GM12878 (cell line): ENCODE measurements at regions not wholly inside any gene's neighbourhood (a gene's known extent, or its start where the extent isn't known, plus 50 kb on each side); places are given as distances from the start of the nearest gene placed in this dataset.

Experiments
- ATAC-seq: fragments of 200-7000 bp; cut with Tn5 transposase; 3 replicates; pipeline ENCODE4 v1.9.1; 2020; ENCODE audit warnings: mild to moderate bottlenecking, moderate library complexity
- BruUV-seq: library from RNA; stranded (reverse); fragments of 400-500 nt; replicated peaks from 2 replicates; lab custom pipeline; 2021; lab: Mats Ljungman, UMichigan
- CTCF ChIA-PET: fragments of 300-600 bp; sonication (Branson Sonifier 250); formaldehyde crosslinking; extraction: SDS; loops from one replicate; lab custom pipeline; 2021; ENCODE audit warnings: inconsistent platforms; lab: Yijun Ruan, JAX
- POLR2A ChIA-PET: fragments of 350-600 bp; formaldehyde crosslinking; extraction: SDS; loops from one replicate; lab custom pipeline; 2021; ENCODE audit warnings: inconsistent platforms; lab: Charles Lee
- RAD21 ChIA-PET: fragments of 300-600 bp; sonication (Branson Sonifier 250); formaldehyde crosslinking; loops from one replicate; lab custom pipeline; 2023; ENCODE audit warnings: antibody characterized with exemption; ENCODE audit not compliant: unreplicated experiment; lab: Charles Lee
- SMC1A ChIA-PET: fragments of 300-600 bp; sonication (Branson Sonifier 250); formaldehyde crosslinking; loops from one replicate; lab custom pipeline; 2023; ENCODE audit not compliant: unreplicated experiment, uncharacterized antibody; lab: Charles Lee
- DNase-seq: peaks from one replicate; pipeline ENCODE4 v3.0.0-alpha.2; 2011; ENCODE audit warnings: low read depth, low spot score
- FAIRE-seq: peaks from 3 replicates; lab custom pipeline; 2011; peaks lifted over from hg19 to GRCh38; lab: Jason Lieb, UNC
- H2AFZ ChIP-seq: 2 replicates; pipeline ENCODE4 v1.6.0; 2011; ENCODE audit warnings: low read depth, low read length, control low read depth; ENCODE audit not compliant: control insufficient read depth
- H3K27ac ChIP-seq: 2 replicates; pipeline ENCODE4 v1.5.1; 2011; ENCODE audit warnings: control low read depth; ENCODE audit not compliant: control insufficient read depth, insufficient read depth
- H3K27me3 ChIP-seq, 2 experiments: replicated peaks in 1 of 2; 2 replicates each; pipeline versions ENCODE4 v1.6.0 to v1.6.1; 2011; ENCODE audit warnings: low read length in 1 of 2; ENCODE audit not compliant: control insufficient read depth in 2 of 2, insufficient read depth in 2 of 2
- H3K36me3 ChIP-seq, 2 experiments: 2 replicates each; pipeline ENCODE4 v1.5.1; 2011; ENCODE audit warnings: low read length in 1 of 2; ENCODE audit not compliant: control insufficient read depth in 2 of 2, insufficient read depth in 2 of 2
- H3K4me1 ChIP-seq: 2 replicates; pipeline ENCODE4 v1.6.1; 2011; ENCODE audit warnings: mild to moderate bottlenecking, low read length, moderate library complexity, mixed read lengths; ENCODE audit not compliant: control insufficient read depth, insufficient read depth
- H3K4me2 ChIP-seq: 2 replicates; pipeline ENCODE4 v1.6.0; 2011; ENCODE audit warnings: control low read depth; ENCODE audit not compliant: control insufficient read depth, insufficient read depth
- H3K4me3 ChIP-seq: fragments of 200-600 bp; sonication (generic); 2 replicates; pipeline ENCODE4 v1.5.1; 2016
- H3K79me2 ChIP-seq: 2 replicates; pipeline ENCODE4 v1.6.0; 2011; ENCODE audit warnings: low read length; ENCODE audit not compliant: control insufficient read depth, insufficient read depth
- H3K9ac ChIP-seq: 2 replicates; pipeline ENCODE4 v1.8.0; 2011; ENCODE audit warnings: low read length, control low read depth, mixed read lengths; ENCODE audit not compliant: control insufficient read depth, insufficient read depth
- H3K9me3 ChIP-seq: replicated peaks from 3 replicates; pipeline ENCODE4 v1.5.1; 2011; ENCODE audit warnings: mild to moderate bottlenecking, low read length; ENCODE audit not compliant: control insufficient read depth, insufficient read depth
- H4K20me1 ChIP-seq: 2 replicates; pipeline ENCODE4 v1.6.0; 2011; ENCODE audit not compliant: control insufficient read depth, insufficient read depth
- BCL11A ChIP-seq: IDR thresholded peaks from 2 replicates; pipeline ENCODE4 v1.6.1; 2011; ENCODE audit warnings: low read depth, low read length
- BCLAF1 ChIP-seq: fragments of 450-650 bp; IDR thresholded peaks from 2 replicates; pipeline ENCODE4 v1.6.1; 2017; ENCODE audit warnings: antibody characterized with exemption, mild to moderate bottlenecking, moderate library complexity
- CHD4 ChIP-seq: fragments of 200-600 bp; sonication (generic); IDR thresholded peaks from 2 replicates; pipeline ENCODE4 v1.6.1; 2016; ENCODE audit warnings: mild to moderate bottlenecking
- DPF2 ChIP-seq: fragments of 450-650 bp; IDR thresholded peaks from 2 replicates; pipeline ENCODE4 v1.6.1; 2017; ENCODE audit warnings: mild to moderate bottlenecking
- IKZF1 ChIP-seq: fragments of 450-650 bp; conservative IDR thresholded peaks from 2 replicates; pipeline ENCODE4 v1.6.1; 2017; ENCODE audit warnings: antibody characterized with exemption, mild to moderate bottlenecking
- IRF3 ChIP-seq: fragments of 450-650 bp; IDR thresholded peaks from 2 replicates; pipeline ENCODE4 v1.6.1; 2014; ENCODE audit warnings: mild to moderate bottlenecking
- MEF2A ChIP-seq: IDR thresholded peaks from 2 replicates; pipeline ENCODE4 v1.6.1; 2011; ENCODE audit warnings: low read depth, mild to moderate bottlenecking, low read length, moderate library complexity; ENCODE audit not compliant: insufficient read depth
- NFXL1 ChIP-seq: fragments of 450-650 bp; IDR thresholded peaks from 2 replicates; pipeline ENCODE4 v1.6.1; 2017; ENCODE audit warnings: antibody characterized with exemption, mild to moderate bottlenecking, borderline replicate concordance
- NFYB ChIP-seq: IDR thresholded peaks from 2 replicates; pipeline ENCODE4 v1.6.1; 2011; ENCODE audit warnings: low read depth, mild to moderate bottlenecking, low read length, improper control_type of control experiment, moderate library complexity; ENCODE audit not compliant: insufficient read depth
- PBX3 ChIP-seq: IDR thresholded peaks from 2 replicates; pipeline ENCODE4 v1.6.1; 2011; ENCODE audit warnings: mild to moderate bottlenecking, low read depth, low read length, moderate library complexity; ENCODE audit not compliant: insufficient replicate concordance
- PKNOX1 ChIP-seq: fragments of 450-650 bp; IDR thresholded peaks from 2 replicates; pipeline ENCODE4 v1.6.1; 2016; ENCODE audit warnings: mild to moderate bottlenecking
- SP1 ChIP-seq: IDR thresholded peaks from one replicate; pipeline ENCODE4 v1.6.1; 2011; ENCODE audit warnings: low read depth, low read length
- TAF1 ChIP-seq: IDR thresholded peaks from 2 replicates; pipeline ENCODE4 v1.6.1; 2011; ENCODE audit warnings: mild to moderate bottlenecking, low read depth, low read length, borderline replicate concordance
- TCF12 ChIP-seq: IDR thresholded peaks from 2 replicates; pipeline ENCODE4 v1.6.1; 2011; ENCODE audit warnings: low read depth, mild to moderate bottlenecking, low read length
- WRNIP1 ChIP-seq: IDR thresholded peaks from 2 replicates; pipeline ENCODE4 v1.6.1; 2011; ENCODE audit warnings: low read depth, low read length, improper control_type of control experiment, borderline replicate concordance
- ZBTB40 ChIP-seq: fragments of 450-650 bp; IDR thresholded peaks from 2 replicates; pipeline ENCODE4 v1.6.1; 2016; ENCODE audit warnings: mild to moderate bottlenecking, moderate library complexity, borderline replicate concordance
- WGBS: methylation state at CpG from one replicate; pipeline ENCODE4 v1.1.6; 2016; ENCODE audit warnings: low lambda C conversion rate; ENCODE audit not compliant: insufficient replicate concordance, insufficient coverage; ENCODE audit errors: missing lambda C conversion rate; 5-methylcytosine and 5-hydroxymethylcytosine counted together
- in situ Hi-C: fragments of 300-500 bp; cut with MboI; formaldehyde crosslinking; loops from 9 replicates; pipeline ENCODE4 v1.14.3; 2018; ENCODE audit warnings: mixed read lengths
- intact Hi-C: fragments of 100-400 bp; cut with micrococcal nuclease; formaldehyde crosslinking; loops from one replicate; pipeline ENCODE4 v1.14.2; 2022; ENCODE audit not compliant: unreplicated experiment

GRCh38 chr18:25647404-25647803, 295.4 kb upstream of the ZNF521 start:
- H3K79me2 ChIP-seq = no peaks in the 10 kb centered on the region
- TF ChIP-seq WRNIP1 = no peak
- no peak for TF ChIP-seq PBX3
- TF ChIP-seq SP1 = no peak
- TF ChIP-seq NFYB = no peak
- no peak for TF ChIP-seq TAF1
- TF ChIP-seq ZBTB40 = no peak
- no peak for TF ChIP-seq CHD4
- no peak for TF ChIP-seq DPF2
- TF ChIP-seq IKZF1 = no peak
- no peak for TF ChIP-seq IRF3
- no peak for TF ChIP-seq BCLAF1
- no peak for TF ChIP-seq NFXL1
- TF ChIP-seq PKNOX1 = no peak
- TF ChIP-seq TCF12 = no peak
- no peak for TF ChIP-seq MEF2A
- no peak for TF ChIP-seq BCL11A

More at GRCh38 chr18:25647404-25647803, 295.4 kb upstream of the ZNF521 start:
- FAIRE-seq (no peak), DNase-seq (no peak), ATAC-seq (no peak)
- no peaks in the 10 kb centered on the region; a peak in 1 of 4 replicates for H3K27me3 ChIP-seq
- no peaks in the 10 kb centered on the region for H3K4me1 ChIP-seq
- H2AFZ ChIP-seq = no peak overlapping the region
- in situ Hi-C loops = no loop called here
- no peak overlapping the region for H3K4me2 ChIP-seq
- BruUV-seq = no TSS peak
- no peaks in the 10 kb centered on the region for H4K20me1 ChIP-seq
- ChIA-PET CTCF (no interaction called here), RAD21 (no interaction called here), SMC1A (no interaction called here), POLR2A (no interaction called here)
- intact Hi-C loops = no loop called here
- H3K9ac ChIP-seq = no peak overlapping the region
- 1% methylated on average over 3 of the region's 3 CpGs for WGBS
- H3K4me3 ChIP-seq = no peak overlapping the region
- no peaks in the 10 kb centered on the region for H3K9me3 ChIP-seq
- no peaks in the 10 kb centered on the region for H3K36me3 ChIP-seq
- no peak overlapping the region for H3K27ac ChIP-seq
